C1 segment of cervical spinal cord (tissue), 14 donors: ENCODE measurements at regions not wholly inside any gene's neighbourhood (a gene's known extent, or its start where the extent isn't known, plus 50 kb on each side); places are given as distances from the start of the nearest gene placed in this dataset.
"Not testable (repeated sequence)": the region's sequence is repeated elsewhere in the genome, so short reads cannot be mapped to it uniquely, and the experiment has no call there.

Source experiments
- DNase-seq, 14 donors: peaks; one replicate each; lab custom pipeline; 2025; lab: John Stamatoyannopoulos, UW

DNA sequence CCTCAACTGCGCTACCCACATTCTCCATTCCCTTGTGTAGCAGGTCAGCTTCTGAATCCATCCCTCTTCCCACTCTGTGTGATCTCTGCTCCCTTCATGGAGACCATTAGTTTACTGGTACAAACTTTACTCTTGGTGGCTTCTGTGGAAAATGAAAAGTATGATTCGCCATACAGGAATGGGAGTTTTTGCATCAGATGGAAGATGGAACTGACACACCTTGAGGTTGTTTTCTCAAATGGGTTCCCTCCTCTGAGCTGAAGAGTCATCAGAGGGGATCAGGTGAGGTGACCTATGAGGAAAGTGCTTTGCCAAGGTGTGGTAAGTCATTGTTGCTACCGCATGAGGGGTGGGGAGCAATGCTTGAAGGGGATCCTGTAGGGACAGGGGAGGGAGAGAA, 266.8 kb downstream of the INHBA start:
- no peak for DNase-seq

DNA sequence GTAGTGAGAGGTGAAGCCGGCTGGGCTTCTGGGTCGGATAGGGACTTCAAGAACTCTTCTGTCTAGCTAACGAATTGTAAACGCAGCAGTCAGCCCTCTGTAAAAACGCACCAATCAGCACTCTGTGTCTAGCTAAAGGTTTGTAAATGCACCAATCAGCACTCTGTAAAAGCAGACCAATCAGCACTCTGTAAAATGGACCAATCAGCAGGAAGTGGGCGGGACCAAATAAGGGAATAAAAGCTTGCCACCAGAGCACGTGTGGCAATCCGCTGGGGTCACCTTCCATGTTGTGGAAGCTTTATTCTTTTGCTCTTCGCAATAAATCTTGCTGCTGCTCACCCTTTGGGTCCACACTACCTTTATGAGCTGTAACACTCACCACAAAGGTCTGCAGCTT, 267.9 kb downstream of the INHBA start:
- not testable (repeated sequence) for DNase-seq

DNA sequence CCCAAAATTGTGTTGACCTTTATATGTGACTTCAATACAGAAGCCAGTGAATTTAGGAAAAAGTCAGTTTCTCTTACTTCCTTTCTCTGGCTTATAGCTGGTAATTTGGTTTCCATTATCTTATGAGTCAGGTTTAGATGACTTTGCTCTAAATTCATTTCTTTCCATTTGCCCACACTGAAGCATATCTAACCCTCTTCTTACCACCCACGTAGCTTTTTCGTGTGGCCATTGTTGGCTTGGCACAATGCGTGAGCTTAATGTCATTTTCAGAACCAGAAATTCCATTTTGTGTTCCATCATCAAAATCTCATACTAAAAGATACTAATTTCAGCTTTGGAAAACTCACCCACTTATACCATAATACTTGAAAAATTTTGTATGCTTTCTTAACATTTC, 271.2 kb downstream of the INHBA start:
- no peak for DNase-seq

DNA sequence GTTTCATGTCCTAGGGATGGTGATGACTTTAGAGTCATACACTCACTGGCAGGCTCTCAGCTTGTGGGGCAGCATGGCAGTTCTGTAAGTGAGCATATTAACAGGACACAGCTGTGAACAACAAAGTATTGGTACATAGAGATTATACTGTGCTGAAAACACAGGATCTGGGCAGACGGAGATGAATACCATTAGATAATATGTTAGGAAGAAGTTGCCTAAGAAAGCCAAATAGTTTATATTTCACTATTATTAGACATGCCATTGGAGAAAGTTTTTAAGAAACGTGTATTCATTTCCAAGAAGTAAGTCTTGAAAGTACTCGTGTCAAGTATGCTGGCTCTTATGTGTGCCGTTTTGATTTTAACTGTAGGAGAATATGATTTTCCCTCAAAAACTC, 274.5 kb downstream of the INHBA start:
- no peak for DNase-seq

DNA sequence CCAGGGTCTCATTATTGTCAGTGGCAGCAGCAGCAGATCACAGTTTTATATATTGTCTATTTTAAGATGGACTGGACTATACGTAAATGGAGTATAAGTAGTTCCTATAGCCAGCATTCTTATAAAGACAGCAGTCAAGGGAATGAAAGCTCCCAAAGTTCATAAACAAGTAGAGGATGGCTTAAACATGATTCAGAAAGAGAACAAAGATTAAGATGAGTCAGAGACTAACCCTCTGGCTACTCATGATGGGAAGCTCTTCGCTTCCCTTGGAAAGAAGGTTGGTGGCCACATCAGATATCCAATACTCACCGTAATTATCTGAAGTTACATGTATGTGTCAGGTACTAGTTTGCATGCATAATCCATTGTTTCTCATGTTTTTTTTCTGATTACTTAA, 277.0 kb downstream of the INHBA start:
- DNase-seq: no peak

DNA sequence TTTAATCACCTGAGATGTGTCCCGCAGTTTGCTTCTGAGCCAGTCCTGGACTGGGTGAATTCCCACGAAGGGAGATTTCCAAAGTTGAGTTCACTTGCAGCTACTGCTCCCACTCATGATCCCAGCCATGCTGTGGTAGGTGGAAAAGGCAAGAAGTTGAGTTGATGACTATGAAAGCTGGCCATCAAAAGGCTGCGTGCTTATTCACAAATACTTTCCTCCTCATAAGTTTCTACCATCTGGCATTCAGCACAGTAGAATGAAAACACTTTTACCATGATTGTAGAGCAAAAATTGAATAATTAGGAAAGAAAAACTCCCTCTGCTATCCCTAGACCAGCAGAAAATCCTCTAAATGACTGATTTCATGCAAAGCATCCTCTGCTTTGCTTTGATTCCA, 281.8 kb downstream of the INHBA start:
- DNase-seq: no peak

DNA sequence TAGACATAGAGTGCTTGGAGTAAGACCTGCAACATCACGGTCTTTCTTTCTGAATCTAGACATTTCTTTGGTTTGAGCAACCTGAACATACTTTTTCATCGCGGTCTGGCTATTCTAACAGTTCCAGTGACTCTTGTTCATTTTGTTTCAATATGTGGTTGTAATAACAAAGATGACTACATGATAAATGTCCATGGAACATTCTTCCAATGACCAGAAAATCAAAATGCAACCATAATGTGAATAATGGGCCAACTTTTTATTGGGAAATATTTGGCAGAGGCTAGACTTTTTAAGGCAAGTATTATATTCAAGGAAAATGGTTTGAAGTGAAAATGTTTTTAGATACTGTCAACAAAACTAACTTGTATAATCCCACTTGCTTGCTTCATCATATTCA, 282.5 kb downstream of the INHBA start:
- DNase-seq: no peak

DNA sequence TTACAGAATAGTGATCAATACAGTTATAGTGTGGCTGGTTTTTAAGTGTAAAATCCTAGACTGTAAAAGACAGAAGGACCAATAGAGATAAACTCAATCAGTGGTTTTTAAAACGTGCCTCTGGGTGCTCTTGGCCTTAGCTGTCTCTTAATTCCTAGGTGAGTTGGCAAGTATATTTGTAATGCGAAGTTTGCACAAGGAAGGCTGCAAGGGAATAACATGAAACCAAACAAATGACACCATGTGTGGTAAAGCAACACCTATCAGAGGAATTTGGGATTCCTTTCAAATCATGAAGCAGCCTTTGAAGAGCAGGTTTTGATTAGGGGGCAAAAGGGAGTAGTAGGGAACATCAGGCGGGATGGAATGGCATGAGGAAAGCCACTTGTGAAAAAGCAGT, 284.6 kb downstream of the INHBA start:
- DNase-seq: no peak

DNA sequence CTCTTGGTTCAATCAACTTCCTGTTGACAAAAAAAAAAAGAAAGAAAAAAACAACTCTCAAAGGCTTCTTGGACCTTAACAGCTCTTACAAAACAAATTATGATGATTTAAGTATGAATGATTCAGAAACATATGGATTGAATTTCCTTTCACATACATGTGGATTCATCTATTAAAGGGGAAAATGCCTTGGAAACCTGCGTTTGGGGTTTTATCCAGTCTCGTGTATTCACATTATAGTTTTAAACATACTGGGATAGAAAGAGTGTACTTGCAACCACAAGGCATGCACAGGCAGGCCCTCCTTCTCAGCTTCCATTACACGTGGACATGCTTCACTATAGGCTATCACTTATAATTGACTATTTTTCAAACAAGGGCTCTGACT, 286.7 kb downstream of the INHBA start:
- DNase-seq: no peak

DNA sequence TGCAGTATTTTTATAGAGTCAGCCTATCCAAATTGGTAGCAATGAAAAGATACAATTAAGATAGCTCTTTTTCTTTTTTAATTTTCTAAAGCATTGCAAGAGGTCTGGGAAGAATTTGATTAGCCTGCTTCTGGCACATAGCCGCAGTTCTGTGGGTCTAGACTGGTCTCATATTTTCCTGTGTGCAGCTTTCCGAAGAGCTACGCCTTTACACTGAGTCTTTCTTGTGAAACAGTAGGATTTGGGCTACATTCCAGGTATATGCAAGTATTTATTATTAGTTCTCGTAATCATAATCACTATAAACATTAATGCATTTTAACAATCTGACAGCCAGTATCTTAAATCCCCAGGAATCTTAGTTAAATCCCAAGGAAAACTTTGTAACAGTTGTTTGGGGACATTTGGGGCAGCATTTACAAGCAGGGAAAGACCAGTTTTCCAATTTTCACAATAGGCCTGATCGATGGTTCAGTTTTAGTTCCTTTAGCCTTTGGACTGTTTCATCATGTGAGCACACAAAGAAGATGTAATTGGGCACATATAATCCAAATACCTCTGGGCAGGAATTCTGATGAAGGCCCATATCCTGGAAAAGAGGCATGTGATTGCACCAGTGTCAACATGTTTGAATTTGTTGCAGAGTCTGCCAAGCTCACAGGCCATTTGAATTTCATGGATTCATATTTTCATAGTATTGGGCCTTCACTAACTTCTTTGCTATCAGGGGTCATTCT, 287.3 kb downstream of the INHBA start:
- no peak for DNase-seq

DNA sequence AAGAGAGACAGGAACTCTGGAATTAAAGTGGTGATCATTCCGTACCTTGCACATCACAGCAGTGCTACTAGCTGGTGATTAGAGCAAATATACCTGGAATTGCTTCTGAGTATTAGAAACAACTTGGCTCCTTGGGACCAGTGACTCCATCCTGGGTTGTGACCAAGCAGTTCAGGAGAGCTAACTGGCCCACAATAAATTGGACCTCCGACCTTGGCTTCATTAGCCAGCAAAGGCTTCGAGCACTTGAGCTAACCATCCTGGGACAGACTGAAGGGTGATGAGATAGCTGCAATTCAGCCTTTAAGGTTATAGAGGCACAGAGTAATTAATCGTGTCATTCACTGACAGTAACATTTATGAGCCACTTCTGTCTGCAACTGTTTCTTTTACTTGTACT, 287.8 kb downstream of the INHBA start:
- DNase-seq: no peak

DNA sequence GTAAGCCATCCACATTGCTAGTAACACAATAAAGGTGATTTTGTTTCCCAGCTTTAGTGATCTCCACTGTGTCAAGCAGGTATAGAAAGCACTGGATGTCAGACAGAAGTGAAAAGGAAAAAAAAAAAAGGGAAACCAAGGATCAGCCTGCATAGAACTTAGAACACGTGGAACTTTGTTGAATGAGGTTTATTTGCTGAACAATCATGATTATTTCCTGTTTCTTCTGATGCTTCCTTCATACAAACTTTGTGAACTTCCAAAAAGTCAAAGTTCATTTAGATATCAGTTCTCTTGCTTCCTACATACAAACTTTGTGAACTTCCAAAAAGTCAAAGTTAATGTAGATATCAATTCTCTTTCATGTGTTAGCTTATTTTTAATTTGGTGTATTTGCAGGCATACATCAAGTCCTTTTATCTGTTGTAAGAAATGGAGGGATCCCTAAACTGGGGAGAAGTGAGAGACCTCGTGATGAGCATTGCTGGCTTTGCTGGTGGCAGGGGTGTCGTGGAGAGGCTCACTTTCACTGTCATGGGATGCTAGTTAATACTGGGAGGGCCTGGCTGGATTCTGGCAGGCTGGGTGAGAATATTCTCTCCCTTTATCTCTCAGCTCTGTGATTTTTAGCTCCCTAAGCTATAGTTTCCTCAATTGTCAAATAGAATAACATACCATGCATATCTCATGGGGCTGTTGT, 298.4 kb downstream of the INHBA start:
- no peak for DNase-seq

DNA sequence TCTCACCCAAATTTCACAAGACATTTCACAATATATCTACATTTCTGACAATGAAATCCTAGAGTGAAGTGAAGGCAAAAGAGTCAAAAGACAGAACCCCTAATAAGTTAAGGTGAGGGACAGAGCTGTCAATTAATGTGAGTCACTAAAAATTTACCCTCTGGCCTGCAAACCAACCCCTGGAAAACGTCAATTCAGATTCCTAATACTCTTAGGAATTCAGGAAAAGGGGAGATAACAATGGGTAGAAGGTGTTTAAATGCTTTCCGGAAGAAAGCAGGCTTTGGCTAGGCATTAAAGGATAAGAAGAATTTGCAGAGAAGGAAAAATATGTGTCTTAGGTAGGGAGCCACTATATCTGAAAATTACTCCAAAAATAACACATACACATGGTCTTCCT, 299.6 kb downstream of the INHBA start:
- no peak for DNase-seq

DNA sequence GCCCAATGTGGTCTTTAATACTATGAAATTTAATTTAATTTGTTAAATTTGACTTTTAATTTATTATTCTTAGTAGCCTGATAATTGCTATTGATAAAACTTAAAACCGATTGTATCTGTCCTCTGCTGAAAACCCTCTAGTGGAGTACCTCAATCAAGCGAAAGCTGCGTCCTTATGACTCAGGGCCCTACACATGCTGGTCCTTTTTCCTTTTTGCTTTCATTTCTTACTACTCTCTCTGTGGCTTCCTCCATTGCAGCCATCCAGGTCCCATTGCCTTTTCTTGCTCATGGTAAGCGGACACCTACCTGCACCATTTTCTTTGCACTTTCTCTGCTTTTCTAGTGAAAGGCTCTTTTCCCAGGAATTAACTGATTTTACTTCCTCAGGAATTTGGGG, 301.1 kb downstream of the INHBA start:
- no peak for DNase-seq

DNA sequence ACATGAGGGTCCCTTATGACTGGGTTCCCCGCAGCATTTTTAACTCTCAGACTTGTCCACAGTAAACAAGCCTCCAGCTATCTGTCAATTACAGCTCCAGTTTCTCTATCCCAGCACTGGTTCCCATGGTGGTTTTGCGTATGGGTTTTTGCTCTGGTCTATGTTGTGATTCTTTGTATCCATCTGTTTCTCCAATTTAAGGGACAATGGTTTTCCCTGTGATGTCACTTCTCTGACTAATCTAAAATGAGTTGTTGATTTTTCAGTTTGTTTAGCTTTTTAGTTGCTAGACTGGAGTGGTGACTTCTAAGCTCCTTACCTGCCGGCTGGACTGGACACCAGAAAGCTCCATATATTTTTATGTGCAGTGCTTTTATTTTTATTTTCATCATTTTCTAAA, 303.7 kb downstream of the INHBA start:
- no peak for DNase-seq

DNA sequence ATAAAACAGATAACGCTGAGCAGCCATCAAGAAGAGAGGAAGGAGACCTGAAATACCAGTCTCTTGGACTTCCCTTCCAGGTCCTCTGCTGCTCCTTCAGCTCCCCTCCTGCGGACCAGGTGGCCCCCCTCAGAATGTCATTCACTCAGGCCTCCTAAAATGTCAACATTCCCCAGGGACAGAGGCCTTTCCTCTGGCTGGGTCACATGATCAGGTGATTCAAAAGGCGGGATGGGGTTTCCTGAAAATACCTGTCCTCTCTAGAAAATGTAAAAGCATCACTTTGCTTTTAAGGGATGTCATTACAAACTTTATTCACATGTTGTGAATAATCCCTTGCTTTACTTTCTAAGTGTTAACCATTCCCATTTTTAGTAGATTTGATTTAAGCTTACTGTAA, 311.1 kb downstream of the INHBA start:
- no peak for DNase-seq

DNA sequence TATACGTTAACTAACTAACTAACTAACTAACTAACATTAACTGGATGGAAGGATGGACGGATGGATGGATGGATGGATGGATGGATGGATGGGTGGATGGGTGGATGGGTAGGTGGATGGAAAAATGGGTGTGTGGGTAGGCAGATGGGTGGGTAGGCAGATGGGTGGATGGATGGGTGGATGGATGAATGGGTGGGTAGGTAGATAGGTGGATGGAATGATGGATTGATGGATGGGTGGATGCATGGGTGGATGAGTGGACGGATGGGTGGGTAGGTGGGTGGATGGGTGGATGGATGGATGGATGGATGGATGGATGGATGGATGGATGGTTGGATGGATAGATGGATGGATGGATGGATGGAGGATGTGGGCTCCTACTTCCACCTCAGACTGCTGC, 314.0 kb downstream of the INHBA start:
- DNase-seq: not testable (repeated sequence)

DNA sequence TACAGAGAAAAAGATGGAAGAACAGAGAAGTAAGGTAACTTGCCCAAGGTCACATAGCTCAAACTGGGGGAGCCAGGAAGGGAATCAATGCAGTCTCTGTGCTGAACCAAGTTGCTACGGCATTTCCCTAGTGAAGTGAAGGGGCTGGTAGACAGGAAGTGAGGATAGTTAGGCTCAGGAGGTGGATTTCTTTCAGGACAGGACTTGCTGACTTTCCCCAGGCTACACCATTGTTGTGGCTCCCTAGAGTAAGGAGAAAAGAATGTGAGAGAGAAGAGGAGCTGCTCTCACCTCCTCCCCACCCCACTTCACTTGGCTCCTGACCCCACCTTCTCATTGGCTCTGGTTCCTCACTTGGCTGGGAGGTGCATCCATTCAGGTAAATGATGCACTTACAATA, 316.9 kb downstream of the INHBA start:
- DNase-seq: no peak

DNA sequence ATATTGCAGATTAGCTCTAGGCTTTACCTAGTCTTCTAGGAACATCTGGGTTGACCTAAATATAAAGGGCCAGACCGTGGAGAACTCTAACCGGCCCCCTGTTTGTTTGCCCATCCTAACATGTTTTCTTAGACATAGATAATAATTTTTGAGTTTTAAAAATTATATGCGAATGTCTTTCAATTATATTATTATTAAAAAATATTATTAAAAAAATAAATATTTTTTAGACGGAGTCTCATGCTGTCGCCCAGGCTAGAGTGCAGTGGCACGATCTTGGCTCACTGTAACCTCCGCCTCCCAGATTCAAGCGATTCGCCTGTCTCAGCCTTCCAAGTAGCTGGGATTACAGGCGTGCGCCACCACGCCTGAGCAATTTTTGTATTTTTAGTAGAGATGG, 318.5 kb downstream of the INHBA start:
- no peak for DNase-seq

DNA sequence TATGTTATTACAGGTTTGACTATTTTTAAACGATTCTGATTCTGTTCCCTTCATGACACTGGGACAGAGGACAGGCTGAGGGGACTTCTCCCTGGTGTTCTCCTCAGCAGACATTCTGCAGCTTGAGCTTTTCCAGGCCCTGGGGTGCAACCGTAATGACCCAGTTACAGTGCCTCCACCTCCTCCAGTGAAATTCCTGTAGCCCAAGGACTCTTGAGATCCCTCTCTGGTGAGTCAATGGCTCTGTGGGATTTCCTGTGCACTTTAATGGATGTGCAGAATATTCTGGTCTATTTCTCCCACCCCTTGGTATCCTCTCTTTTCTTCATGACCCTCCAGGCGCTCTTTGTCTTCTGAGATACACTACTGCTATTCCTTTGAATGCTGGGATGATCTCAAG, 319.3 kb downstream of the INHBA start:
- DNase-seq: no peak

DNA sequence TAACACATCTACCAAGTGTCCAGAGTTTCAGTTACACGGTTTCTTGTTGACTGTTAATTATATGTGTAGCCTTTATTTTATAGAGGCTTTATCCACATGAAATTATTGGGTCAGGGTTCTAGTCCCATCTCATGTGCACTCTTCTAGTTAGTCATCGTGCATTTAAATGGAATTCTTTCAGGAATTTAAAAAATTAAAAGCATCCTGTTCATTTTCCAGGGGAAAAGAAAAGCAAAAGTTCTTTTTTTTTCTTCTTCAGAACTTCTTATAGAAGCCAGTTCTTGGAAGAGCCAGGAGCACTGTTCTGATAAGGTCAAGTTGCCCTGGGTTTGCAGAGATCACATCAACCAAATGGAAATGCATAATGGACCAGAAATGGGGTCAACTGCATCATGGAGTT, 324.7 kb downstream of the INHBA start:
- no peak for DNase-seq

DNA sequence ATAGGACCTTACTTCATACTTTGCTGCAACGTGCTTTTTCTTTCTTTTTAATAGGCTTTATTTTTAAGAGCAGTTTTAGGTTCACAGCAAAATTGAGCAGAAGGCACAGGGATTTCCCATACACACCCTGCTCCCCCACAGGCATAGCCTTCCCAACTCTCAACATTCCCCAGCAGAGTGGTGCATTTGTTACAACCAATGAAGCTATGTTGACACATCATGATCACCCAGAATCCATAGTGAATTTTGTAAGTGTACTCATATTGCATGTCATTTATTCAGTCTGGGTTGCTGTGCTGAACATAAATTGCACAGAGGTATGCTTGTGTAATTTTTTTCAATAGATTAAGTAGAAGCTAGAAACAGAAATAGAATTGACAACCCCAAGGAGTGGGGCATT, 327.3 kb downstream of the INHBA start:
- DNase-seq: no peak

DNA sequence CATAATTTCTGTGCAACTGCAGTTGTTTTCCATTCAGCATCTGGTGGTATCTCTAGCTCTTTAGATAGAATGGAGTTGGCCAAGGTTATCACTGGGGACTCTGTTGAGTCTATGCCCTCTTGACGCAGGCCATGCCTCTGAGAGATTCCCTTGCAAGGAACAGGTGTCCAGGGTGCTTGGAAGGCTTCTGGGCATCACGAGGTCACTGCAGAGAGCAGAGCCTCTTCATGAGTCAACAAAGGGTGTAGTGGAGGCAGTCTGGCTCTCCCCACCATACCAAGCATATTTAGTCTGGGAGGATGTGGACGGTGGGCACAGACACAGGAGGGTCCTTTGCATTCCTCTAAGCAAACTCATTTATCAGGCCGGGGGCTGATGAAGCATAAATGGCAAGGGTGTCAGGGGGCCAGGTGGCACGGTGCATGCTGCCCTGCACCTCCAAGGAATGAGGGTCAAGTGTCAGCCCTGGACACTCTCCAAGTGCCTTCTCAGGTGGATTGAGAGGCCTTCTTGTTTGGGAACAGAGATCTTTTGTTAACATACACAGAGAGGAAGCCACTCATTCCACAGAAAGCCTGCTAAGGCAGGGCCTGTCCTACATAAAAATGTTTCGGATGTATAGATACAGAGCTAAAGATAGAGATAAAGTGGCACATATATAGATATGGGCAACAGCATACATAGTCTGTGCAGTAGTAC, 328.6 kb downstream of the INHBA start:
- DNase-seq: no peak
